G401.6 (cell line): ENCODE measurements at regions not wholly inside any gene's neighbourhood (a gene's known extent, or its start where the extent isn't known, plus 50 kb on each side); places are given as distances from the start of the nearest gene placed in this dataset.

ENCODE experiments used
- FAIRE-seq: peaks from 2 replicates; lab custom pipeline; 2012; peaks lifted over from hg19 to GRCh38; lab: Jason Lieb, UNC

GRCh38 chr18:22114526-22115321 is 54.7 kb upstream of the GATA6 start:
- FAIRE-seq, result no peak

- no peak for FAIRE-seq
Measured at GRCh38 chr18:22115573-22115972, 53.8 kb upstream of the GATA6 start.
